ENCODE measurements at regions not wholly inside any gene's neighbourhood (a gene's known extent, or its start where the extent isn't known, plus 50 kb on each side); places are given as distances from the start of the nearest gene placed in this dataset.

GRCh38 chr9:16112116-16112515, 559.3 kb downstream of the CCDC171 start:
- CTCF ChIA-PET = no interaction called here
- TF ChIP-seq CBX3 (IDR thresholded peaks at IDR 0.05; ENCODE audit: low read depth) (no peak), SP1 (IDR thresholded peaks at IDR 0.05; ENCODE audit: low read depth) (no peak), REST (IDR thresholded peaks at IDR 0.05; ENCODE audit: low read depth) (peak; percentile 48), EZH2 (IDR thresholded peaks at IDR 0.05) (no peak)
- H3K9ac ChIP-seq (ENCODE audit: low read length) = no peak overlapping the region
- H3K36me3 ChIP-seq (ENCODE audit: control insufficient read depth in 1 of 2, insufficient read depth in 2 of 2, low read length in 2 of 2) = no peaks in the 10 kb centered on the region
- no peak overlapping the region for H3K27ac ChIP-seq (ENCODE audit: low read depth, low read length)
- BruUV-seq (replicated peaks) = no TSS peak
- DNase-seq (ENCODE audit: low read depth, low spot score) (no peak), ATAC-seq (no peak)
- H4K20me1 ChIP-seq (ENCODE audit: insufficient read depth) = no peaks in the 10 kb centered on the region
- H3K4me2 ChIP-seq (ENCODE audit: low read length) = no peak overlapping the region
- no peak overlapping the region for H2AFZ ChIP-seq (ENCODE audit: low read depth, low read length, poor library complexity, severe bottlenecking)
- RAD21 ChIA-PET (ENCODE audit: low non-redundant PET in 1 of 2, low total read pairs in 2 of 2, uncharacterized antibody in 2 of 2, unreplicated experiment in 2 of 2) = no interaction called here
- intact Hi-C loops (cut with micrococcal nuclease) = no loop called here
- no peaks in the 10 kb centered on the region for H3K9me3 ChIP-seq (ENCODE audit: control insufficient read depth in 1 of 2, insufficient read depth in 1 of 2, low read depth in 1 of 2, low read length in 2 of 2)
- no peaks in the 10 kb centered on the region for H3K27me3 ChIP-seq (ENCODE audit: insufficient read depth, low read length)
- H3K79me2 ChIP-seq (ENCODE audit: insufficient read depth, low read length) = no peaks in the 10 kb centered on the region
- H3K4me3 ChIP-seq (replicated peaks in 1 of 2; ENCODE audit: low read depth in 1 of 2, low read length in 2 of 2) = no peak overlapping the region
- H3K9me2 ChIP-seq (ENCODE audit: insufficient read depth) = no peaks in the 10 kb centered on the region
- H3K4me1 ChIP-seq (ENCODE audit: control insufficient read depth in 1 of 2, insufficient read depth in 2 of 2, low read length in 2 of 2) = no peaks in the 10 kb centered on the region
- POLR2A ChIA-PET = no interaction called here

- BruUV-seq (replicated peaks) = no TSS peak
- CTCF ChIA-PET = no interaction called here
- H2AFZ ChIP-seq (ENCODE audit: low read depth, low read length, poor library complexity, severe bottlenecking) = no peak overlapping the region
Observed at GRCh38 chr9:16115994-16116393, 563.2 kb downstream of the CCDC171 start.

More at GRCh38 chr9:16115994-16116393, 563.2 kb downstream of the CCDC171 start:
- no peak for ATAC-seq
- H3K27me3 ChIP-seq (ENCODE audit: insufficient read depth, low read length) = no peaks in the 10 kb centered on the region
- no peaks in the 10 kb centered on the region for H3K9me3 ChIP-seq (ENCODE audit: control insufficient read depth in 1 of 2, insufficient read depth in 1 of 2, low read depth in 1 of 2, low read length in 2 of 2)
- H3K9me2 ChIP-seq (ENCODE audit: insufficient read depth) = no peaks in the 10 kb centered on the region
- no peaks in the 10 kb centered on the region for H3K4me1 ChIP-seq (ENCODE audit: control insufficient read depth in 1 of 2, insufficient read depth in 2 of 2, low read length in 2 of 2)
- H3K9ac ChIP-seq (ENCODE audit: low read length) = no peak overlapping the region
- no peaks in the 10 kb centered on the region for H3K36me3 ChIP-seq (ENCODE audit: control insufficient read depth in 1 of 2, insufficient read depth in 2 of 2, low read length in 2 of 2)
- no peaks in the 10 kb centered on the region for H4K20me1 ChIP-seq (ENCODE audit: insufficient read depth)
- no peaks in the 10 kb centered on the region for H3K79me2 ChIP-seq (ENCODE audit: insufficient read depth, low read length)
- RAD21 ChIA-PET (ENCODE audit: low non-redundant PET in 1 of 2, low total read pairs in 2 of 2, uncharacterized antibody in 2 of 2, unreplicated experiment in 2 of 2) = no interaction called here
- H3K4me3 ChIP-seq (replicated peaks in 1 of 2; ENCODE audit: low read depth in 1 of 2, low read length in 2 of 2) = no peak overlapping the region
- DNase-seq (ENCODE audit: low read depth, low spot score) = no peak
- no peak overlapping the region for H3K27ac ChIP-seq (ENCODE audit: low read depth, low read length)
- TF ChIP-seq RAD21 (IDR thresholded peaks at IDR 0.05; ENCODE audit: low read depth) (no peak), POLR2A (IDR thresholded peaks at IDR 0.05; ENCODE audit: borderline replicate concordance, extremely low read depth, insufficient read depth, insufficient read length) (no peak), SIN3A (IDR thresholded peaks at IDR 0.05; ENCODE audit: low read depth) (no peak), EZH2 (IDR thresholded peaks at IDR 0.05) (no peak), YY1 (IDR thresholded peaks at IDR 0.05; ENCODE audit: extremely low read depth, insufficient replicate concordance, low read depth, low read length) (no peak), EGR1 (IDR thresholded peaks at IDR 0.05; ENCODE audit: low read depth) (no peak)
- TF ChIP-seq, protein P1, sequence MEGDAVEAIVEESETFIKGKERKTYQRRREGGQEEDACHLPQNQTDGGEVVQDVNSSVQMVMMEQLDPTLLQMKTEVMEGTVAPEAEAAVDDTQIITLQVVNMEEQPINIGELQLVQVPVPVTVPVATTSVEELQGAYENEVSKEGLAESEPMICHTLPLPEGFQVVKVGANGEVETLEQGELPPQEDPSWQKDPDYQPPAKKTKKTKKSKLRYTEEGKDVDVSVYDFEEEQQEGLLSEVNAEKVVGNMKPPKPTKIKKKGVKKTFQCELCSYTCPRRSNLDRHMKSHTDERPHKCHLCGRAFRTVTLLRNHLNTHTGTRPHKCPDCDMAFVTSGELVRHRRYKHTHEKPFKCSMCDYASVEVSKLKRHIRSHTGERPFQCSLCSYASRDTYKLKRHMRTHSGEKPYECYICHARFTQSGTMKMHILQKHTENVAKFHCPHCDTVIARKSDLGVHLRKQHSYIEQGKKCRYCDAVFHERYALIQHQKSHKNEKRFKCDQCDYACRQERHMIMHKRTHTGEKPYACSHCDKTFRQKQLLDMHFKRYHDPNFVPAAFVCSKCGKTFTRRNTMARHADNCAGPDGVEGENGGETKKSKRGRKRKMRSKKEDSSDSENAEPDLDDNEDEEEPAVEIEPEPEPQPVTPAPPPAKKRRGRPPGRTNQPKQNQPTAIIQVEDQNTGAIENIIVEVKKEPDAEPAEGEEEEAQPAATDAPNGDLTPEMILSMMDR (IDR thresholded peaks at IDR 0.05 in 2 of 3, conservative IDR thresholded peaks at IDR 0.05 in 1 of 3; ENCODE audit: borderline replicate concordance in 1 of 3, insufficient read depth in 1 of 3, low read depth in 2 of 3, low read length in 2 of 3) = no peak
- TF ChIP-seq, protein P2, sequence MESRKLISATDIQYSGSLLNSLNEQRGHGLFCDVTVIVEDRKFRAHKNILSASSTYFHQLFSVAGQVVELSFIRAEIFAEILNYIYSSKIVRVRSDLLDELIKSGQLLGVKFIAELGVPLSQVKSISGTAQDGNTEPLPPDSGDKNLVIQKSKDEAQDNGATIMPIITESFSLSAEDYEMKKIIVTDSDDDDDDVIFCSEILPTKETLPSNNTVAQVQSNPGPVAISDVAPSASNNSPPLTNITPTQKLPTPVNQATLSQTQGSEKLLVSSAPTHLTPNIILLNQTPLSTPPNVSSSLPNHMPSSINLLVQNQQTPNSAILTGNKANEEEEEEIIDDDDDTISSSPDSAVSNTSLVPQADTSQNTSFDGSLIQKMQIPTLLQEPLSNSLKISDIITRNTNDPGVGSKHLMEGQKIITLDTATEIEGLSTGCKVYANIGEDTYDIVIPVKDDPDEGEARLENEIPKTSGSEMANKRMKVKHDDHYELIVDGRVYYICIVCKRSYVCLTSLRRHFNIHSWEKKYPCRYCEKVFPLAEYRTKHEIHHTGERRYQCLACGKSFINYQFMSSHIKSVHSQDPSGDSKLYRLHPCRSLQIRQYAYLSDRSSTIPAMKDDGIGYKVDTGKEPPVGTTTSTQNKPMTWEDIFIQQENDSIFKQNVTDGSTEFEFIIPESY (IDR thresholded peaks at IDR 0.05; ENCODE audit: extremely low read depth, insufficient replicate concordance, low read length) = no peak
- TF ChIP-seq, protein P3, sequence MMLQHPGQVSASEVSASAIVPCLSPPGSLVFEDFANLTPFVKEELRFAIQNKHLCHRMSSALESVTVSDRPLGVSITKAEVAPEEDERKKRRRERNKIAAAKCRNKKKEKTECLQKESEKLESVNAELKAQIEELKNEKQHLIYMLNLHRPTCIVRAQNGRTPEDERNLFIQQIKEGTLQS (IDR thresholded peaks at IDR 0.05) = no peak
- POLR2A ChIA-PET = no interaction called here
- no peak overlapping the region for H3K4me2 ChIP-seq (ENCODE audit: low read length)
- intact Hi-C loops (cut with micrococcal nuclease) = no loop called here
